SK-N-SH (cell line): ENCODE measurements at regions not wholly inside any gene's neighbourhood (a gene's known extent, or its start where the extent isn't known, plus 50 kb on each side); places are given as distances from the start of the nearest gene placed in this dataset.

Source experiments
- CTCF ChIP-seq: fragments of 200-600 bp; sonication (generic); IDR thresholded peaks from 2 replicates; pipeline ENCODE4 v1.6.1; 2017; ENCODE audit warnings: antibody characterized with exemption, mild to moderate bottlenecking, moderate library complexity
- JUND ChIP-seq: IDR thresholded peaks from 2 replicates; pipeline ENCODE4 v1.4.0; 2012
- RFX5 ChIP-seq: IDR thresholded peaks from 2 replicates; pipeline ENCODE4 v1.6.1; 2012; ENCODE audit warnings: mild to moderate bottlenecking, improper control_type of control experiment, low read length

- TF ChIP-seq CTCF, result no peak
- no peak for TF ChIP-seq RFX5
- no peak for TF ChIP-seq JUND
Observed at GRCh38 chr1:29884740-29885139, 648.4 kb downstream of the PTPRU start.
